ENCODE measurements at regions not wholly inside any gene's neighbourhood (a gene's known extent, or its start where the extent isn't known, plus 50 kb on each side); places are given as distances from the start of the nearest gene placed in this dataset.
A peak's percentile ranks its signal among the peaks of the same experiment; 100 is the strongest.

DNA sequence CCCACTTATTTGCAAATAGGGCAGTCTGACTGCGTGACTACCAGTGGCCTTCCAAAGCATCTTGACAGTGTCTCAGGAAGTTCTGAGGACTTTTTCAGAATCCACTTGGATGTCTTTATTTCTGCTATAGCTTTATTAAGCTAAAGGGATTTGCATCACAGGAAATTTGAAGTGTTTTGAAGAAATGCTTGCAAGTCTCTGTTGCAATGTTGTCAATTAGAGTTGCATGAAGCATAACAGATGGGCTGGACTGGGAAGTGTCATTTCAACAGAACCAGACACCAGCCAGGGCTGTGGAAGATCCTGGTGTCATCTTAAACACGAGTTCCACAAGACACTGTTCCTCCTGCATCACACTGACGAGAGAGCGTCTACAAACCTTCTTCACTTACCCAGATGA is 224.5 kb downstream of the EN1 start:
- no peak for TF ChIP-seq POLR2A (IDR thresholded peaks at IDR 0.05; ENCODE audit: extremely low read depth, insufficient read length)
- TF ChIP-seq, protein P1, sequence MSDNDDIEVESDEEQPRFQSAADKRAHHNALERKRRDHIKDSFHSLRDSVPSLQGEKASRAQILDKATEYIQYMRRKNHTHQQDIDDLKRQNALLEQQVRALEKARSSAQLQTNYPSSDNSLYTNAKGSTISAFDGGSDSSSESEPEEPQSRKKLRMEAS (IDR thresholded peaks at IDR 0.05; ENCODE audit: low read depth, low read length): no peak
- no peak for TF ChIP-seq MYC (IDR thresholded peaks at IDR 0.05; ENCODE audit: low read depth, low read length)
- TF ChIP-seq, protein P2, sequence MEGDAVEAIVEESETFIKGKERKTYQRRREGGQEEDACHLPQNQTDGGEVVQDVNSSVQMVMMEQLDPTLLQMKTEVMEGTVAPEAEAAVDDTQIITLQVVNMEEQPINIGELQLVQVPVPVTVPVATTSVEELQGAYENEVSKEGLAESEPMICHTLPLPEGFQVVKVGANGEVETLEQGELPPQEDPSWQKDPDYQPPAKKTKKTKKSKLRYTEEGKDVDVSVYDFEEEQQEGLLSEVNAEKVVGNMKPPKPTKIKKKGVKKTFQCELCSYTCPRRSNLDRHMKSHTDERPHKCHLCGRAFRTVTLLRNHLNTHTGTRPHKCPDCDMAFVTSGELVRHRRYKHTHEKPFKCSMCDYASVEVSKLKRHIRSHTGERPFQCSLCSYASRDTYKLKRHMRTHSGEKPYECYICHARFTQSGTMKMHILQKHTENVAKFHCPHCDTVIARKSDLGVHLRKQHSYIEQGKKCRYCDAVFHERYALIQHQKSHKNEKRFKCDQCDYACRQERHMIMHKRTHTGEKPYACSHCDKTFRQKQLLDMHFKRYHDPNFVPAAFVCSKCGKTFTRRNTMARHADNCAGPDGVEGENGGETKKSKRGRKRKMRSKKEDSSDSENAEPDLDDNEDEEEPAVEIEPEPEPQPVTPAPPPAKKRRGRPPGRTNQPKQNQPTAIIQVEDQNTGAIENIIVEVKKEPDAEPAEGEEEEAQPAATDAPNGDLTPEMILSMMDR (IDR thresholded peaks at IDR 0.05; ENCODE audit: low read depth, low read length): no peak
- DNase-seq (ENCODE audit: low read depth): no peak
- no peak overlapping the region for H3K4me3 ChIP-seq (ENCODE audit: low read depth, low read length)

DNA sequence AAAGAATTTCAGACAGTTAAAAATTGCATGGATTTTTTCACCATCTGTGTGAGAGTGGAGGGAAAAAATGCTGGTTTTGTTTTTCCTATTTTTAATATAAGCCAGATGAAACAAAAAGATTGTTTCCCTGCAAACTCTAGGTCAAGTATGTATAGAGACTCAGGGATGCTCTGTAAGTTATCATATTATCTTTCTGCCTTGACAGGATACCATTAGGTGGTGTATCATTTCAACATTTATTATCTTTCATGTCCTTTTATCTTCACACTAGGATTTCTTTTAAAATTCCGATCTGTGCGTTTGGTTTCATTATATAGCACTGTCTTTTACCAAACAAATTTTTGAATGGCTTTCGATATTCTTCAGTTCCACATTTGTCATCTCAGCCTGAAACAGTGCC is 225.3 kb downstream of the EN1 start:
- H3K4me3 ChIP-seq (ENCODE audit: low read depth, low read length): no peak overlapping the region
- TF ChIP-seq, protein P2 (IDR thresholded peaks at IDR 0.05; ENCODE audit: low read depth, low read length): no peak
- TF ChIP-seq POLR2A (IDR thresholded peaks at IDR 0.05; ENCODE audit: extremely low read depth, insufficient read length): no peak
- no peak for TF ChIP-seq MYC (IDR thresholded peaks at IDR 0.05; ENCODE audit: low read depth, low read length)
- TF ChIP-seq, protein P1 (IDR thresholded peaks at IDR 0.05; ENCODE audit: low read depth, low read length): no peak
- no peak for DNase-seq (ENCODE audit: low read depth)

DNA sequence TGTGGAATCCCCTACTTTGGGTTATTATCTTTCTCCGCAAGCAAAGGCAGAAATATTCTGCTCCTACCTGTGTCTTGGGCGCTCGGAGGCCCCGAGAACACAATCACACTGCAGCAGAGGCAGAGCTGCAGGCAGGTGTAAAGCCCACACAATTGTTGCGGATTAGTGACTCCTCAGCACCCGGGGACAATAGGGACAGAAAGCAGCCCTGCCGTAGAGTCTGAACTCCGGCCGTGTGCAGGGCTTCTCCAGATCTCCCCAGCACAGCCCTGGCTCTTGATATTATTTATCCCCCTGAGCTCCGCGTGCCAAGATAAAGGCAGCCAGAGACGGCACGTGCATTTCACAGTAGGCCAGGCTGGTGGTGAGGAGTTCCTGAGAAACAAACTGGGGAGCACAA is 229.2 kb downstream of the EN1 start:
- no peak for DNase-seq (ENCODE audit: low read depth)
- no peak overlapping the region for H3K4me3 ChIP-seq (ENCODE audit: low read depth, low read length)
- TF ChIP-seq, protein P2 (IDR thresholded peaks at IDR 0.05; ENCODE audit: low read depth, low read length): no peak
- TF ChIP-seq MYC (IDR thresholded peaks at IDR 0.05; ENCODE audit: low read depth, low read length): no peak
- no peak for TF ChIP-seq POLR2A (IDR thresholded peaks at IDR 0.05; ENCODE audit: extremely low read depth, insufficient read length)
- TF ChIP-seq, protein P1 (IDR thresholded peaks at IDR 0.05; ENCODE audit: low read depth, low read length): no peak

DNA sequence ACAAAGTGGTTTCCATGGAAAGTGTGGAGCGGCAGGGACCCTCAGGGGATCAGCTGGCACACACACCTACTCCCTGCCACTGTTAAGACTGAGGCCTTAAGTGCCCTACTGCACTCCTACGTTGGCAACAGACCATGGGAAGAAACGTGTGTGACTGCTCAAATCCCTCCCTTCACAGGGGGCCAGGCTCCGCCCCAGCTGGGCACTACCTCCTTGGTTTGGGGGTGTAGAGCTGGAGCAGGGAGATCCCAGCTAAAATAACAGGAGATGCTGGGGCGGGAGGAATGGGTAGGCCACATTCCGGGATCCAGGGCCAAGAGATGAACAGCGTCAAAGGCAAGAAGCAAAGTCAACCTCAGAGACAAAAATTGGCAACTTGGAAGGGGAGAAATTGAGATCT is 231.0 kb downstream of the EN1 start:
- no peak for TF ChIP-seq MYC (IDR thresholded peaks at IDR 0.05; ENCODE audit: low read depth, low read length)
- TF ChIP-seq POLR2A (IDR thresholded peaks at IDR 0.05; ENCODE audit: extremely low read depth, insufficient read length): no peak
- TF ChIP-seq, protein P2 (IDR thresholded peaks at IDR 0.05; ENCODE audit: low read depth, low read length): no peak
- TF ChIP-seq, protein P1 (IDR thresholded peaks at IDR 0.05; ENCODE audit: low read depth, low read length): no peak
- no peak overlapping the region for H3K4me3 ChIP-seq (ENCODE audit: low read depth, low read length)
- DNase-seq (ENCODE audit: low read depth): no peak

DNA sequence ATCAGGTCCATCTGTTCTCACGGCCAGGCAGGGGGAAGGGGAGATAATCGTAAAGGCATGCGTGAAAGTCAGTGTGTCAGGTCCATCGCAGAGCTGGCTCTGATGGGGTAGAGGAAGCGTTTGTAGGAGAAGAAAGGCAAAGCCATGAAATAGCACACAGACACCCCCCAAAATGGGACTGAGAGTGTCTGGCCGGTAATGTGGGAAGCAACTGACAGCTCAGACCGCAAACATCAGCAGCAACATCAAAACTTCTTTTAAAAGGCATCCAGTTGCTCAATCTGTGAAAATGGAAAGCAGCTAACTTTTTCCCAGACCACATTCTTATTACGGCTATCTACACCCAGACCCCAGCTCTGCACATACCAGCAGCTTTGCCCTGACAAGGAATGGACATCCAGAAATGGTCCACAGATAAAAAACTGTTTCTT is 232.6 kb downstream of the EN1 start:
- TF ChIP-seq, protein P2 (IDR thresholded peaks at IDR 0.05; ENCODE audit: low read depth, low read length): no peak
- no peak for TF ChIP-seq POLR2A (IDR thresholded peaks at IDR 0.05; ENCODE audit: extremely low read depth, insufficient read length)
- no peak for TF ChIP-seq MYC (IDR thresholded peaks at IDR 0.05; ENCODE audit: low read depth, low read length)
- TF ChIP-seq, protein P1 (IDR thresholded peaks at IDR 0.05; ENCODE audit: low read depth, low read length): no peak
- DNase-seq (ENCODE audit: low read depth): peak; percentile 19
- H3K4me3 ChIP-seq (ENCODE audit: low read depth, low read length): no peak overlapping the region

DNA sequence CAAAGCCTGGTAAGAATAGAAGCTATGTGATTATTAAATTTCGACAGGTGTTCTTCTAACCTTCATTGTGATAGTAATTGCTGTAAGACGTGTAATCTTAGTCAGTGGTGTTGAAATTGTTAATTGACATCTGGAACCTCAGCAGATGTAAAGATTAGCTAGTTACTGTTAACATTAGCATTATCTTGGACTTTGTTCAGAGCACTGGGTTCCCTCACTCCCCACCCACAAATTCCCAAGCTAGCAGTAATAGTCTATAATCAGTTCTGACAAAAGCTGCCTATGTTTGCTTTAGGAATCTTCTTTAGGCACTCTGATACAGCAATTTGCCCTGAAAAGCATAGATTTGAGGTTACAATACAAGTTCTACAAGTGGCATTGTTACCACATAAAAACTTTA is 233.7 kb downstream of the EN1 start:
- H3K4me3 ChIP-seq (ENCODE audit: low read depth, low read length): no peak overlapping the region
- no peak for DNase-seq (ENCODE audit: low read depth)
- no peak for TF ChIP-seq MYC (IDR thresholded peaks at IDR 0.05; ENCODE audit: low read depth, low read length)
- TF ChIP-seq POLR2A (IDR thresholded peaks at IDR 0.05; ENCODE audit: extremely low read depth, insufficient read length): no peak
- TF ChIP-seq, protein P1 (IDR thresholded peaks at IDR 0.05; ENCODE audit: low read depth, low read length): no peak
